Trophoblast cell (in vitro differentiated cells and primary cell): ENCODE measurements at regions not wholly inside any gene's neighbourhood (a gene's known extent, or its start where the extent isn't known, plus 50 kb on each side); places are given as distances from the start of the nearest gene placed in this dataset.

ENCODE experiments used
- DNase-seq, 2 donors: peaks; one replicate each; pipeline ENCODE4 v3.0.0-alpha.2; 2016
- H2AFZ ChIP-seq: 2 replicates; pipeline ENCODE4 v1.6.1; 2013; ENCODE audit warnings: low read length, moderate library complexity, mild to moderate bottlenecking; ENCODE audit not compliant: insufficient read depth, poor library complexity
- H2AK5ac ChIP-seq: 2 replicates; pipeline ENCODE4 v1.6.1; 2013; ENCODE audit warnings: mild to moderate bottlenecking, low read length
- H2BK120ac ChIP-seq: 2 replicates; pipeline ENCODE4 v1.6.1; 2013; ENCODE audit warnings: low read length, mild to moderate bottlenecking, moderate library complexity; ENCODE audit not compliant: insufficient read depth, poor library complexity
- H2BK12ac ChIP-seq: 2 replicates; pipeline ENCODE4 v1.6.1; 2013; ENCODE audit warnings: mild to moderate bottlenecking, low read length, moderate library complexity
- H2BK5ac ChIP-seq: 2 replicates; pipeline ENCODE4 v1.6.1; 2013; ENCODE audit warnings: low read length, low read depth, moderate library complexity, mild to moderate bottlenecking; ENCODE audit not compliant: poor library complexity
- H3K14ac ChIP-seq: 2 replicates; pipeline ENCODE4 v1.6.1; 2013; ENCODE audit warnings: mild to moderate bottlenecking, low read length
- H3K18ac ChIP-seq: 2 replicates; pipeline ENCODE4 v1.6.1; 2013; ENCODE audit warnings: mild to moderate bottlenecking, low read length
- H3K23ac ChIP-seq: 2 replicates; pipeline ENCODE4 v1.6.1; 2013; ENCODE audit warnings: low read length
- H3K27ac ChIP-seq: 2 replicates; pipeline ENCODE4 v1.5.1; 2013; ENCODE audit warnings: low read depth, mild to moderate bottlenecking, inconsistent platforms, low read length, moderate library complexity
- H3K27me3 ChIP-seq: 2 replicates; pipeline ENCODE4 v1.6.1; 2013; ENCODE audit warnings: inconsistent platforms, mild to moderate bottlenecking, low read length, moderate library complexity; ENCODE audit not compliant: insufficient read depth
- H3K36me3 ChIP-seq, 2 experiments: 1 replicate in 1 of 2; 2 replicates in 1 of 2; pipeline ENCODE4 v1.6.1; 2013; ENCODE audit warnings: low read length in 2 of 2, mild to moderate bottlenecking in 2 of 2, moderate library complexity in 1 of 2; ENCODE audit not compliant: insufficient read depth in 2 of 2, control insufficient read depth in 1 of 2
- H3K4ac ChIP-seq: 2 replicates; pipeline ENCODE4 v1.6.1; 2013; ENCODE audit warnings: low read depth, mild to moderate bottlenecking, low read length, moderate library complexity
- H3K4me1 ChIP-seq, 2 experiments: 1 replicate in 1 of 2; 2 replicates in 1 of 2; pipeline ENCODE4 v1.6.1; 2013; ENCODE audit warnings: low read length in 2 of 2, mild to moderate bottlenecking in 2 of 2, moderate library complexity in 1 of 2; ENCODE audit not compliant: insufficient read depth in 2 of 2, control insufficient read depth in 1 of 2
- H3K4me2 ChIP-seq: 2 replicates; pipeline ENCODE4 v1.6.1; 2013; ENCODE audit warnings: inconsistent platforms, mild to moderate bottlenecking, low read length, moderate library complexity
- H3K4me3 ChIP-seq: 2 replicates; pipeline ENCODE4 v1.5.1; 2013; ENCODE audit warnings: mild to moderate bottlenecking, low read depth, low read length, inconsistent platforms
- H3K79me1 ChIP-seq: one replicate; pipeline ENCODE4 v1.6.1; 2013; ENCODE audit warnings: low read length
- H3K79me2 ChIP-seq: 2 replicates; pipeline ENCODE4 v1.6.1; 2013; ENCODE audit warnings: low read length, mild to moderate bottlenecking; ENCODE audit not compliant: control insufficient read depth, insufficient read depth, poor library complexity
- H3K9ac ChIP-seq: 2 replicates; pipeline ENCODE4 v1.6.1; 2013; ENCODE audit warnings: mild to moderate bottlenecking, low read length
- H3K9me3 ChIP-seq: 2 replicates; pipeline ENCODE4 v1.6.1; 2013; ENCODE audit warnings: low read depth, mild to moderate bottlenecking, control low read depth, inconsistent platforms, low read length; ENCODE audit not compliant: insufficient read depth
- H4K12ac ChIP-seq: 2 replicates; pipeline ENCODE4 v1.6.1; 2013; ENCODE audit warnings: low read depth, mild to moderate bottlenecking, low read length, moderate library complexity
- H4K8ac ChIP-seq: 2 replicates; pipeline ENCODE4 v1.6.1; 2013; ENCODE audit warnings: low read depth, mild to moderate bottlenecking, low read length, moderate library complexity
- H4K91ac ChIP-seq: one replicate; pipeline ENCODE4 v1.6.1; 2013; ENCODE audit warnings: low read depth, mild to moderate bottlenecking, low read length, moderate library complexity
- WGBS: extraction: QIAGEN DNeasy Blood & Tissue Kit; methylation state at CpG from one replicate; pipeline ENCODE4 v1.1.7; 2013; ENCODE audit warnings: missing lambda C conversion rate; ENCODE audit not compliant: insufficient read length, insufficient coverage; ENCODE audit errors: extremely low coverage; 5-methylcytosine and 5-hydroxymethylcytosine counted together

DNA sequence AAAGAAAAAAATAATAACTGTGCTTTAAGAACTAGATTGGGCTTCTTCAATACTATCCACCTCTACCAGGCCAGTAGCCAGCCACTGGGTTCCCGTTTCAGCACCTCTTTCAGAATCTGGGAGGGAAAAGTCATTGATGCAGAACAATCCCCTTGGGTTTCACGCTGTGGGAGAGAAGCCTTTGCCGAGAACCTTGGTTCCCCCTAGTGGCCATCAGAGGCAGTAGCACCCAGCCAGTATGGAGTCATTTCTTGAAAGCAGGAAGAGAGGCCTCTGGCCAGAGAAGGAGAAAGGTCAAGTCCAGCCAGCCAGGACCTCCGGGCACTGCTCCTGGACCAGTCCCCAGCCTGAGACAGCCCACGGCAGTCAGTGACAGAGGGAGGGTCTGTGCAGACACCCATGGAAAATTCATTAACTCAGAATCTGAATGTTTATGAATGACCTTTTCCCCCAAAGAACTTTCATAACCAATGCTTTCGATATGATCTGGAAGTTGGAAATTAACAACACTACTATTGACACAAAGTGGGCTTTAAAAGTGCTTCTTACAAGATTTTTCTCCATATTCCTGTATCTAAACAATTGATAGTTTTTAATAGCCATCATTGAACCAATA, 51.2 kb upstream of the CDH5 start:
- H3K36me3 ChIP-seq: no peaks in the 10 kb centered on the region
- H3K79me1 ChIP-seq: no peaks in the 10 kb centered on the region
- H3K4me3 ChIP-seq: no peak overlapping the region
- no CpG with 5 or more reads among the region's 6 CpGs for WGBS
- H3K27ac ChIP-seq: no peak overlapping the region
- no peaks in the 10 kb centered on the region for H3K27me3 ChIP-seq
- H3K4ac ChIP-seq: no peak overlapping the region
- no peak overlapping the region for H2BK12ac ChIP-seq
- H3K18ac ChIP-seq: no peak overlapping the region
- no peak overlapping the region for H3K4me2 ChIP-seq
- H3K23ac ChIP-seq: no peak overlapping the region
- no peak overlapping the region for H4K91ac ChIP-seq
- H4K8ac ChIP-seq: no peak overlapping the region
- H3K9me3 ChIP-seq: peaks cover 2% of the 10 kb centered on the region
- no peaks in the 10 kb centered on the region for H3K4me1 ChIP-seq
- no peak overlapping the region for H4K12ac ChIP-seq
- peak; percentile 77 to 94 for DNase-seq
- H2BK120ac ChIP-seq: no peak overlapping the region
- no peak overlapping the region for H2AK5ac ChIP-seq
- no peak overlapping the region for H2AFZ ChIP-seq
- H3K79me2 ChIP-seq: no peaks in the 10 kb centered on the region
- H3K9ac ChIP-seq: no peak overlapping the region
- H3K14ac ChIP-seq: no peak overlapping the region
- no peak overlapping the region for H2BK5ac ChIP-seq

DNA sequence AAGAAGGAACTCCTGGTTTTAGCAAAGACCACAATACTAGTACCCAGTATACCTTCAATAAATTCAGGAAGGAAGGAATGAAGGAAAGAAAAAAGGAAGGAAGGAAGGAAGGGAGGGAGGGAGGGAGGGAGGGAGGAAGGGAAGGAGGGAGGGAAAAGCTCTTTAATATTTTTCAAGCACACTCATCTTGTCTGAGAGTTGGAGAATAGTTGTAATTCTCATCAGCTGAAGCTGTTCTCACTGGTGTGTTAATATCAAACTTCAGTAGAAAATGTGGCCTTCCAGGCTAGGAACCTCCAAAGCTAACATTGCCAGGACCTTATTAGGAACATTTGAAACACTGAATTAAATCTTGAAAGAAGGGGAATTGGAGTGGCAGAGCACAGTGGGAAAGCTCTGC, 55.2 kb upstream of the CDH5 start:
- no peaks in the 10 kb centered on the region for H3K9me3 ChIP-seq
- H3K36me3 ChIP-seq: no peaks in the 10 kb centered on the region
- H3K23ac ChIP-seq: no peak overlapping the region
- H2AK5ac ChIP-seq: no peak overlapping the region
- H2BK120ac ChIP-seq: no peak overlapping the region
- H3K79me1 ChIP-seq: no peaks in the 10 kb centered on the region
- H3K4me1 ChIP-seq: no peaks in the 10 kb centered on the region
- no peak overlapping the region for H3K4ac ChIP-seq
- no peak overlapping the region for H3K14ac ChIP-seq
- no peak overlapping the region for H2BK5ac ChIP-seq
- H3K27ac ChIP-seq: no peak overlapping the region
- H3K9ac ChIP-seq: no peak overlapping the region
- no peak overlapping the region for H4K91ac ChIP-seq
- DNase-seq: no peak
- H2BK12ac ChIP-seq: no peak overlapping the region
- H3K4me3 ChIP-seq: no peak overlapping the region
- no peaks in the 10 kb centered on the region for H3K27me3 ChIP-seq
- no peak overlapping the region for H2AFZ ChIP-seq
- H3K18ac ChIP-seq: no peak overlapping the region
- H4K12ac ChIP-seq: no peak overlapping the region
- H3K79me2 ChIP-seq: no peaks in the 10 kb centered on the region
- no peak overlapping the region for H4K8ac ChIP-seq
- H3K4me2 ChIP-seq: no peak overlapping the region

DNA sequence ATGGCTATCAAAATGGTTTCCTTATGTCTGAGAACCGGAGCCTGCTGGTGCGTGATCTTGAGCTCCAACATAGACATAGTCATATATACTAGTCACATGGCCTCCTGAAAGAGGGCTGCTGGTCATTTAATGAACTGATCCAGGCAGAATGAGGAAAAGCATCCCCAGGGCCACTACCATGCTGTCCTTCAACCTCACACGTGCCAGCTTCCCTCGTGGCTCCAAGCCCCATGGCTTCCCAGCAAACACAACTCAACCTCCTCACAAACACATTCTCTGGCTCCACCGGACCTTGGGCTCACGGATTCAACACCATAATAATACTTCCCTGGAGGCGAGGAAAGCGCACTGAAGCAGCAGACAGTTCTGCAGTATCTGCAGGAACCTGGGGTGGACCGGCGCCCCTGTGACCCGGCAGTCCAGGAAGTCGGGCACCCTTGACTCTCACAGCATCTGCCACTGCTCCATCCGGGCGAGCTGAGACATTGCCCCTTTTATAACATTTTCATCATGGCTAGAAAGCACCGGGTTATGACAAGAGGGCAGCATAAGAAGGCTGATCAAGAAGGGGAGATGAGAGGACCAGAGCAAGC, 57.2 kb upstream of the CDH5 start:
- H3K79me1 ChIP-seq: no peaks in the 10 kb centered on the region
- no peak overlapping the region for H3K14ac ChIP-seq
- no peaks in the 10 kb centered on the region for H3K79me2 ChIP-seq
- H3K27me3 ChIP-seq: no peaks in the 10 kb centered on the region
- H3K4me3 ChIP-seq: no peak overlapping the region
- no peak overlapping the region for H4K8ac ChIP-seq
- no peak overlapping the region for H2AFZ ChIP-seq
- WGBS: no CpG with 5 or more reads among the region's 15 CpGs
- no peaks in the 10 kb centered on the region for H3K4me1 ChIP-seq
- no peak overlapping the region for H4K12ac ChIP-seq
- peaks cover 1% of the 10 kb centered on the region for H3K9me3 ChIP-seq
- H3K18ac ChIP-seq: no peak overlapping the region
- no peak overlapping the region for H3K4me2 ChIP-seq
- H3K23ac ChIP-seq: no peak overlapping the region
- H2BK12ac ChIP-seq: no peak overlapping the region
- DNase-seq: no peak
- H2BK5ac ChIP-seq: no peak overlapping the region
- H4K91ac ChIP-seq: no peak overlapping the region
- no peak overlapping the region for H3K4ac ChIP-seq
- no peak overlapping the region for H2AK5ac ChIP-seq
- H3K9ac ChIP-seq: no peak overlapping the region
- H2BK120ac ChIP-seq: no peak overlapping the region
- no peaks in the 10 kb centered on the region for H3K36me3 ChIP-seq
- H3K27ac ChIP-seq: no peak overlapping the region

DNA sequence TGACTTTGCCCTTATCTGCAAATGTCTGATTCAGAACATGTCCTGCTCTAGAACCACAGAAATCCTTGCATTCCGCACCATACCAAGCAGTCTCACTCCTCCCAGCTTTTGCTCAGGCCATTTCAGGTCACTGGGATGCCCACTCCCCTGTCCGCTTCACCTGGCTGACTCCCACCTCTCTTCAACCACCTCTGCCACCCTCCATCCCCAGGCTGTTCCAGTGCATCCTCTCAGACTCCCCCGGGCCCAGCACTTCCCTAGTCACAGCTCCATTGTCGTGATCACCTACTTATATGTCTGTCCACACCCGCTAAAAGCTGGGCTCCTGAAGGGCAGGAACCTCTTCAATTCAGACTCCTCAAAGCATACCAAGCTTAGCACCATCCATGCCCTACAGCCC, 58.4 kb upstream of the CDH5 start:
- no peak overlapping the region for H2BK12ac ChIP-seq
- H3K36me3 ChIP-seq: no peaks in the 10 kb centered on the region
- no peaks in the 10 kb centered on the region for H3K27me3 ChIP-seq
- no peaks in the 10 kb centered on the region for H3K4me1 ChIP-seq
- WGBS: no CpG with 5 or more reads among the region's 5 CpGs
- H2BK120ac ChIP-seq: no peak overlapping the region
- no peak overlapping the region for H3K4me2 ChIP-seq
- H4K12ac ChIP-seq: no peak overlapping the region
- DNase-seq: no peak
- no peaks in the 10 kb centered on the region for H3K79me1 ChIP-seq
- no peak overlapping the region for H3K27ac ChIP-seq
- H3K23ac ChIP-seq: no peak overlapping the region
- H4K8ac ChIP-seq: no peak overlapping the region
- H3K9me3 ChIP-seq: peaks cover 4% of the 10 kb centered on the region
- no peaks in the 10 kb centered on the region for H3K79me2 ChIP-seq
- H2AFZ ChIP-seq: no peak overlapping the region
- no peak overlapping the region for H3K14ac ChIP-seq
- H3K4me3 ChIP-seq: no peak overlapping the region
- no peak overlapping the region for H3K4ac ChIP-seq
- no peak overlapping the region for H2BK5ac ChIP-seq
- H3K9ac ChIP-seq: no peak overlapping the region
- no peak overlapping the region for H3K18ac ChIP-seq
- H4K91ac ChIP-seq: no peak overlapping the region
- no peak overlapping the region for H2AK5ac ChIP-seq
